C4-2B (cell line): ENCODE measurements at regions not wholly inside any gene's neighbourhood (a gene's known extent, or its start where the extent isn't known, plus 50 kb on each side); places are given as distances from the start of the nearest gene placed in this dataset.

Experiments used
- CTCF ChIP-seq: fragments of 450-650 bp; conservative IDR thresholded peaks from 2 replicates; pipeline ENCODE4 v1.5.1; 2017; ENCODE audit warnings: mild to moderate bottlenecking
- ZFX ChIP-seq: fragments of 450-650 bp; IDR thresholded peaks from 2 replicates; pipeline ENCODE4 v1.6.1; 2017

GRCh38 chr7:126001349-126001748 is 1071.7 kb upstream of the POT1 start:
- TF ChIP-seq CTCF (no peak), ZFX (no peak)
